K562 (cell line): ENCODE measurements at regions not wholly inside any gene's neighbourhood (a gene's known extent, or its start where the extent isn't known, plus 50 kb on each side); places are given as distances from the start of the nearest gene placed in this dataset.

Source experiments
- DNMT1 ChIP-seq: fragments of 450-650 bp; IDR thresholded peaks from 2 replicates; pipeline ENCODE4 v1.6.1; 2016; ENCODE audit warnings: antibody characterized with exemption, mild to moderate bottlenecking
- GTF2E2 ChIP-seq: fragments of 200-800 bp; sonication (Bioruptor generic); IDR thresholded peaks from 2 replicates; pipeline ENCODE4 v1.6.1; 2016; ENCODE audit warnings: missing genetic modification characterization, missing compliant biosample characterization
- MAFF ChIP-seq: IDR thresholded peaks from 2 replicates; pipeline ENCODE4 v1.6.1; 2012; ENCODE audit warnings: low read length, improper control_type of control experiment
- NCOA1 ChIP-seq: fragments of 450-650 bp; IDR thresholded peaks from 2 replicates; pipeline ENCODE4 v1.6.1; 2016; ENCODE audit warnings: low read depth
- RBM39 ChIP-seq: fragments of 200-400 bp; formaldehyde crosslinking; optimal IDR thresholded peaks from 2 replicates; pipeline ENCODE3; 2018; ENCODE audit warnings: low read depth, low read length
- STAT5A ChIP-seq: IDR thresholded peaks from 2 replicates; pipeline ENCODE4 v1.6.1; 2012; ENCODE audit warnings: low read length, inconsistent platforms, borderline replicate concordance
- TBL1XR1 ChIP-seq, 2 experiments: IDR thresholded peaks; 2 replicates each; pipeline ENCODE4 v1.6.1; 2012; ENCODE audit warnings: improper control_type of control experiment in 2 of 2, low read length in 2 of 2, mild to moderate bottlenecking in 1 of 2
- XRCC4 ChIP-seq: IDR thresholded peaks from one replicate; pipeline ENCODE4 v1.6.1; 2011; ENCODE audit not compliant: insufficient read depth, insufficient read length; ENCODE audit errors: extremely low read depth
- ZFP91 ChIP-seq: sonication (generic); formaldehyde crosslinking; IDR thresholded peaks from 2 replicates; pipeline ENCODE4 v1.8.0; 2022; ENCODE audit warnings: mild to moderate bottlenecking, missing genetic modification reagents
- ZNF384 ChIP-seq: IDR thresholded peaks from 2 replicates; pipeline ENCODE4 v1.6.1; 2012; ENCODE audit warnings: low read depth, low read length, improper control_type of control experiment
- ZNF507 ChIP-seq: conservative IDR thresholded peaks from 2 replicates; pipeline ENCODE4 v1.6.1; 2017; ENCODE audit warnings: missing genetic modification characterization, missing compliant biosample characterization

- TF ChIP-seq ZFP91 (no peak), DNMT1 (no peak), TBL1XR1 (IDR thresholded peaks at IDR 0.05; ENCODE audit: low read length in 2 of 2) (peak in 1 of 2 experiments; percentile 67; a peak in 2 of 4 replicates), MAFF (no peak), GTF2E2 (no peak), ZNF384 (peak; percentile 91), STAT5A (peak; percentile 68), NCOA1 (peak; percentile 74; the same call in 1 of the 2 replicates), RBM39 (no peak), XRCC4 (no peak), ZNF507 (tag) (no peak)
These were observed 151.8 kb upstream of the RASA1 start (continued) for GRCh38 chr5:87115839-87116364.
